SK-N-SH (cell line): ENCODE measurements at regions not wholly inside any gene's neighbourhood (a gene's known extent, or its start where the extent isn't known, plus 50 kb on each side); places are given as distances from the start of the nearest gene placed in this dataset.

Experiments
- CTCF ChIA-PET: fragments of 300-600, 350-600 bp; formaldehyde crosslinking; extraction: SDS; loops from one replicate; lab custom pipeline; 2021; lab: Yijun Ruan, JAX
- POLR2A ChIA-PET: fragments of 350-600 bp; sonication (Branson Sonifier 250); formaldehyde crosslinking; extraction: SDS; loops from one replicate; lab custom pipeline; 2020; ENCODE audit warnings: antibody characterized with exemption, inconsistent platforms; lab: Yijun Ruan, JAX
- DNase-seq: peaks from one replicate; pipeline ENCODE4 v3.0.0; 2012
- H2AFZ ChIP-seq: fragments of 200-600 bp; sonication (generic); 2 replicates; pipeline ENCODE4 v1.8.1; 2016; ENCODE audit warnings: antibody characterized with exemption, mild to moderate bottlenecking, low read depth
- H3F3A ChIP-seq: fragments of 200-600 bp; sonication (generic); replicated peaks from 2 replicates; pipeline ENCODE3; 2016; ENCODE audit warnings: antibody characterized with exemption, mild to moderate bottlenecking; ENCODE audit not compliant: insufficient read depth
- H3K27ac ChIP-seq, 2 experiments: fragments of 200-500 bp in 1 of 2; fragments of 200-600 bp in 1 of 2; sonication (Bioruptor generic) in 1 of 2; sonication (generic), shearing (Covaris generic) in 1 of 2; 2 replicates each; pipeline versions ENCODE4 v1.5.1 to v1.6.1; 2014 to 2016; ENCODE audit warnings: low read depth in 2 of 2, inconsistent platforms in 1 of 2, low read length in 1 of 2, mild to moderate bottlenecking in 1 of 2, mixed read lengths in 1 of 2
- H3K27me3 ChIP-seq: fragments of 200-600 bp; sonication (generic), shearing (Covaris generic); 2 replicates; pipeline ENCODE4 v1.6.1; 2016; ENCODE audit warnings: mixed run types; ENCODE audit not compliant: insufficient read depth
- H3K36me3 ChIP-seq, 2 experiments: fragments of 200-500 bp in 1 of 2; fragments of 200-600 bp in 1 of 2; sonication (Bioruptor generic) in 1 of 2; sonication (generic) in 1 of 2; replicated peaks in 1 of 2; 2 replicates each; pipeline versions ENCODE3 to v1.5.1; 2014 to 2016; ENCODE audit warnings: low read length in 1 of 2, mild to moderate bottlenecking in 1 of 2; ENCODE audit not compliant: insufficient read depth in 2 of 2, control insufficient read depth in 1 of 2
- H3K4me1 ChIP-seq, 2 experiments: fragments of 200-500 bp in 1 of 2; fragments of 200-600 bp in 1 of 2; sonication (Bioruptor generic) in 1 of 2; sonication (generic), shearing (Covaris generic) in 1 of 2; 2 replicates each; pipeline versions ENCODE4 v1.5.1 to v1.6.1; 2014 to 2016; ENCODE audit warnings: low read depth in 1 of 2, low read length in 1 of 2, mixed run types in 1 of 2; ENCODE audit not compliant: insufficient read depth in 2 of 2, control insufficient read depth in 1 of 2
- H3K4me2 ChIP-seq: fragments of 200-600 bp; sonication (generic), shearing (Covaris generic); 2 replicates; pipeline ENCODE4 v1.6.1; 2017; ENCODE audit warnings: mixed run types
- H3K4me3 ChIP-seq, 2 experiments: fragments of 200-500 bp in 1 of 2; fragments of 200-600 bp in 1 of 2; sonication (Bioruptor generic) in 1 of 2; sonication (generic), shearing (Covaris generic) in 1 of 2; 2 replicates each; pipeline versions ENCODE4 v1.5.1 to v1.8.1; 2014 to 2016; ENCODE audit warnings: low read depth in 2 of 2, inconsistent platforms in 1 of 2, low read length in 1 of 2, mild to moderate bottlenecking in 1 of 2, mixed read lengths in 1 of 2, moderate library complexity in 1 of 2
- H3K79me2 ChIP-seq: fragments of 200-600 bp; sonication (generic); 2 replicates; pipeline ENCODE4 v1.8.1; 2017; ENCODE audit warnings: mild to moderate bottlenecking; ENCODE audit not compliant: insufficient read depth
- H3K9ac ChIP-seq: fragments of 200-600 bp; sonication (generic); 2 replicates; pipeline ENCODE4 v1.6.1; 2017; ENCODE audit warnings: mixed run types
- H3K9me2 ChIP-seq: fragments of 200-600 bp; sonication (generic); 2 replicates; pipeline ENCODE4 v1.6.1; 2017; ENCODE audit warnings: mixed run types
- H3K9me3 ChIP-seq: fragments of 200-600 bp; sonication (generic); 2 replicates; pipeline ENCODE4 v1.6.1; 2017; ENCODE audit warnings: mixed run types, mild to moderate bottlenecking, moderate library complexity
- H4K20me1 ChIP-seq: fragments of 200-600 bp; sonication (generic); 2 replicates; pipeline ENCODE4 v1.6.1; 2017; ENCODE audit warnings: mild to moderate bottlenecking, mixed run types; ENCODE audit not compliant: insufficient read depth
- ELF1 ChIP-seq: IDR thresholded peaks from 2 replicates; pipeline ENCODE4 v1.4.0; 2012
- EP300 ChIP-seq, 2 experiments: IDR thresholded peaks; 2 replicates each; pipeline versions ENCODE4 v1.4.0 to v1.6.1; 2012; ENCODE audit warnings: borderline replicate concordance in 1 of 2, low read depth in 1 of 2, low read length in 1 of 2
- EZH2phosphoT487 ChIP-seq: fragments of 200-600 bp; sonication (generic); IDR thresholded peaks from 2 replicates; pipeline ENCODE4 v1.6.1; 2017; ENCODE audit warnings: low read depth, mixed run types, mild to moderate bottlenecking, antibody characterized with exemption, moderate library complexity, borderline replicate concordance
- FOXM1 ChIP-seq: IDR thresholded peaks from 2 replicates; pipeline ENCODE4 v1.4.0; 2012; ENCODE audit warnings: low read depth, mild to moderate bottlenecking
- JUND ChIP-seq: IDR thresholded peaks from 2 replicates; pipeline ENCODE4 v1.4.0; 2012
- MAX ChIP-seq: IDR thresholded peaks from 2 replicates; pipeline ENCODE4 v1.4.0; 2012; ENCODE audit warnings: low read depth
- MEF2A ChIP-seq: IDR thresholded peaks from 2 replicates; pipeline ENCODE4 v1.4.0; 2012; ENCODE audit warnings: low read depth, borderline replicate concordance
- NRF1 ChIP-seq: IDR thresholded peaks from 2 replicates; pipeline ENCODE4 v1.6.1; 2012; ENCODE audit warnings: low read depth, mild to moderate bottlenecking, low read length
- PBX3 ChIP-seq: IDR thresholded peaks from 2 replicates; pipeline ENCODE4; 2012
- POLR2AphosphoS5 ChIP-seq: IDR thresholded peaks from 2 replicates; pipeline ENCODE4 v1.6.1; 2012; ENCODE audit warnings: low read depth, low read length
- RFX5 ChIP-seq: IDR thresholded peaks from 2 replicates; pipeline ENCODE4 v1.6.1; 2012; ENCODE audit warnings: mild to moderate bottlenecking, improper control_type of control experiment, low read length
- SMC3 ChIP-seq: IDR thresholded peaks from 2 replicates; pipeline ENCODE4 v1.6.1; 2012; ENCODE audit warnings: low read depth, low read length, improper control_type of control experiment
- TAF1 ChIP-seq: IDR thresholded peaks from 2 replicates; pipeline ENCODE4 v1.6.1; 2012; ENCODE audit warnings: low read depth, mild to moderate bottlenecking, low read length, moderate library complexity, borderline replicate concordance
- USF2 ChIP-seq: fragments of 150-350 bp; IDR thresholded peaks from 2 replicates; pipeline ENCODE4 v1.6.1; 2017; ENCODE audit warnings: antibody characterized with exemption, low read length, low read depth, borderline replicate concordance
- WGBS: methylation state at CpG from one replicate; pipeline ENCODE4 v1.1.6; 2017; ENCODE audit warnings: low lambda C conversion rate; 5-methylcytosine and 5-hydroxymethylcytosine counted together
- TF ChIP-seq, protein P1 (sequence below): IDR thresholded peaks from 2 replicates; pipeline ENCODE4 v1.4.0; 2012; ENCODE audit warnings: low read depth, borderline replicate concordance
- TF ChIP-seq, protein P2 (sequence below): fragments of 200-600 bp; sonication (generic); IDR thresholded peaks from 2 replicates; pipeline ENCODE4 v1.6.1; 2017; ENCODE audit warnings: antibody characterized with exemption, mild to moderate bottlenecking, moderate library complexity

- no peak for DNase-seq
- 38% methylated on average over 1 of the region's 1 CpG for WGBS
Measured at GRCh38 chr5:74155501-74155900, 485.0 kb downstream of the ENC1 start.

DNA sequence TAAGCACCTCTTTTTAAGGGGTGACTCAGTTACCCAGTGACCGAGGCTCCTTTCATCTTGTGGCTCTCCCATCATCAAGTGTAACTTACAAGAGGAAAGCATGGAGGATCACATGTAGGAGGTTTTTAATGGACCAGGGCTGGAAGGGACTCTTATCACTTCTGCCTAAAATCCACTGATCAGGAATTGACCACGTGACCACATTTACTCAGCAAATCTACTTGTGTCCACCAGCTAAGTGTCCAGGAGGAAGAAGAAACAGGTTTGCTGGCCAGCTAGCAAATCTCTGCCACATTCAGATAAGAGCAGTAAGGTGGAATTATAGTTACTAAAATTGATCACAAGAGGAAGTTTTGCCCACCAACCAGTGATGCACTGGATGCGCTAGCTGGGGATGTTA, 486.0 kb downstream of the ENC1 start:
- TF ChIP-seq RFX5 (no peak), EP300 (IDR thresholded peaks at IDR 0.05; ENCODE audit: borderline replicate concordance in 1 of 2, low read depth in 1 of 2, low read length in 1 of 2) (no peak), FOXM1 (no peak), PBX3 (no peak), NRF1 (no peak), USF2 (no peak), MAX (no peak), MEF2A (no peak), SMC3 (no peak)
- TF ChIP-seq, protein P1, sequence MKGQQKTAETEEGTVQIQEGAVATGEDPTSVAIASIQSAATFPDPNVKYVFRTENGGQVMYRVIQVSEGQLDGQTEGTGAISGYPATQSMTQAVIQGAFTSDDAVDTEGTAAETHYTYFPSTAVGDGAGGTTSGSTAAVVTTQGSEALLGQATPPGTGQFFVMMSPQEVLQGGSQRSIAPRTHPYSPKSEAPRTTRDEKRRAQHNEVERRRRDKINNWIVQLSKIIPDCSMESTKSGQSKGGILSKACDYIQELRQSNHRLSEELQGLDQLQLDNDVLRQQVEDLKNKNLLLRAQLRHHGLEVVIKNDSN = no peak
- WGBS = 63% methylated on average over 3 of the region's 3 CpGs
- H3K4me1 ChIP-seq = no peaks in the 10 kb centered on the region; a peak in 1 of 4 replicates
- no peak overlapping the region for H2AFZ ChIP-seq
- no peaks in the 10 kb centered on the region for H3K9me3 ChIP-seq
- H3K79me2 ChIP-seq = no peaks in the 10 kb centered on the region
- H3K4me2 ChIP-seq = no peak overlapping the region
- no peak overlapping the region for H3K4me3 ChIP-seq
- H3K36me3 ChIP-seq = no peaks in the 10 kb centered on the region
- no peaks in the 10 kb centered on the region for H3K27me3 ChIP-seq
- POLR2A ChIA-PET = no interaction called here
- H4K20me1 ChIP-seq = no peaks in the 10 kb centered on the region
- H3K9ac ChIP-seq = no peak overlapping the region
- CTCF ChIA-PET = no interaction called here
- no peak overlapping the region for H3K27ac ChIP-seq
- no peaks in the 10 kb centered on the region for H3K9me2 ChIP-seq
- DNase-seq = no peak
- H3F3A ChIP-seq = no peaks in the 10 kb centered on the region

More at GRCh38 chr5:74155501-74155900, 485.0 kb downstream of the ENC1 start:
- H3F3A ChIP-seq = no peaks in the 10 kb centered on the region
- no peaks in the 10 kb centered on the region for H3K27me3 ChIP-seq
- H3K9ac ChIP-seq = no peak overlapping the region
- H3K36me3 ChIP-seq = no peaks in the 10 kb centered on the region
- H3K9me3 ChIP-seq = no peaks in the 10 kb centered on the region
- no peak overlapping the region for H2AFZ ChIP-seq
- H3K4me2 ChIP-seq = no peak overlapping the region
- no peak overlapping the region for H3K27ac ChIP-seq
- H3K4me1 ChIP-seq = no peaks in the 10 kb centered on the region; a peak in 1 of 4 replicates
- ChIA-PET CTCF (no interaction called here), POLR2A (no interaction called here)
- H4K20me1 ChIP-seq = no peaks in the 10 kb centered on the region
- no peak overlapping the region for H3K4me3 ChIP-seq
- TF ChIP-seq MEF2A (no peak), EP300 (IDR thresholded peaks at IDR 0.05; ENCODE audit: borderline replicate concordance in 1 of 2, low read depth in 1 of 2, low read length in 1 of 2) (no peak), USF2 (no peak), POLR2AphosphoS5 (no peak), TAF1 (no peak), PBX3 (no peak), FOXM1 (no peak), EZH2phosphoT487 (no peak), JUND (no peak), ELF1 (no peak), RFX5 (no peak)
- TF ChIP-seq, protein P2, sequence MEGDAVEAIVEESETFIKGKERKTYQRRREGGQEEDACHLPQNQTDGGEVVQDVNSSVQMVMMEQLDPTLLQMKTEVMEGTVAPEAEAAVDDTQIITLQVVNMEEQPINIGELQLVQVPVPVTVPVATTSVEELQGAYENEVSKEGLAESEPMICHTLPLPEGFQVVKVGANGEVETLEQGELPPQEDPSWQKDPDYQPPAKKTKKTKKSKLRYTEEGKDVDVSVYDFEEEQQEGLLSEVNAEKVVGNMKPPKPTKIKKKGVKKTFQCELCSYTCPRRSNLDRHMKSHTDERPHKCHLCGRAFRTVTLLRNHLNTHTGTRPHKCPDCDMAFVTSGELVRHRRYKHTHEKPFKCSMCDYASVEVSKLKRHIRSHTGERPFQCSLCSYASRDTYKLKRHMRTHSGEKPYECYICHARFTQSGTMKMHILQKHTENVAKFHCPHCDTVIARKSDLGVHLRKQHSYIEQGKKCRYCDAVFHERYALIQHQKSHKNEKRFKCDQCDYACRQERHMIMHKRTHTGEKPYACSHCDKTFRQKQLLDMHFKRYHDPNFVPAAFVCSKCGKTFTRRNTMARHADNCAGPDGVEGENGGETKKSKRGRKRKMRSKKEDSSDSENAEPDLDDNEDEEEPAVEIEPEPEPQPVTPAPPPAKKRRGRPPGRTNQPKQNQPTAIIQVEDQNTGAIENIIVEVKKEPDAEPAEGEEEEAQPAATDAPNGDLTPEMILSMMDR = no peak
- no peaks in the 10 kb centered on the region for H3K79me2 ChIP-seq
- H3K9me2 ChIP-seq = no peaks in the 10 kb centered on the region
